GM23338 (cell line): ENCODE measurements at regions not wholly inside any gene's neighbourhood (a gene's known extent, or its start where the extent isn't known, plus 50 kb on each side); places are given as distances from the start of the nearest gene placed in this dataset.

Experiments
- CREB1 ChIP-seq: fragments of 250-450 bp; sonication (Bioruptor Pico); IDR thresholded peaks from 2 replicates; pipeline ENCODE4 v1.5.0; 2020; ENCODE audit warnings: low read depth, mild to moderate bottlenecking, moderate library complexity
- CTCF ChIP-seq, 2 experiments: fragments of 200-600 bp in 1 of 2; sonication (generic) in 1 of 2; conservative IDR thresholded peaks; 2 replicates each; pipeline versions ENCODE4 v1.5.1 to v1.6.1; 2016 to 2017; ENCODE audit warnings: antibody characterized with exemption in 2 of 2, low read depth in 2 of 2, mild to moderate bottlenecking in 2 of 2, moderate library complexity in 1 of 2
- ETS1 ChIP-seq: IDR thresholded peaks from 2 replicates; pipeline ENCODE4 v1.6.1; 2016; ENCODE audit warnings: antibody characterized with exemption
- EZH2 ChIP-seq: fragments of 200-600 bp; sonication (generic); IDR thresholded peaks from one replicate; pipeline ENCODE4 v1.8.0; 2017; ENCODE audit warnings: antibody characterized with exemption, mild to moderate bottlenecking, low read depth; ENCODE audit not compliant: unreplicated experiment
- EZH2phosphoT487 ChIP-seq: fragments of 200-600 bp; sonication (generic); IDR thresholded peaks from one replicate; pipeline ENCODE4 v1.8.1; 2018; ENCODE audit warnings: antibody characterized with exemption; ENCODE audit not compliant: unreplicated experiment
- JUNB ChIP-seq: IDR thresholded peaks from one replicate; pipeline ENCODE4 v1.6.1; 2016; ENCODE audit warnings: antibody characterized with exemption; ENCODE audit not compliant: unreplicated experiment
- NANOG ChIP-seq: IDR thresholded peaks from 2 replicates; pipeline ENCODE4 v1.6.1; 2016; ENCODE audit warnings: antibody characterized with exemption, borderline replicate concordance
- POLR2AphosphoS5 ChIP-seq: IDR thresholded peaks from 2 replicates; pipeline ENCODE4 v1.6.1; 2016; ENCODE audit warnings: antibody characterized with exemption, low read depth
- REST ChIP-seq: IDR thresholded peaks from one replicate; pipeline ENCODE4 v1.6.1; 2018; ENCODE audit warnings: antibody characterized with exemption; ENCODE audit not compliant: unreplicated experiment
- STAT1 ChIP-seq: IDR thresholded peaks from one replicate; pipeline ENCODE4 v1.6.1; 2016; ENCODE audit warnings: antibody characterized with exemption; ENCODE audit not compliant: unreplicated experiment
- ZNF114 ChIP-seq: fragments of 250-450 bp; sonication (Bioruptor Pico); IDR thresholded peaks from 2 replicates; pipeline ENCODE4 v1.5.0; 2020; ENCODE audit warnings: mild to moderate bottlenecking, moderate library complexity
- ZNF331 ChIP-seq: fragments of 250-450 bp; sonication (Bioruptor Pico); IDR thresholded peaks from 2 replicates; pipeline ENCODE4 v1.5.0; 2020; ENCODE audit warnings: low read depth, mild to moderate bottlenecking, moderate library complexity
- ZNF462 ChIP-seq: fragments of 250-450 bp; sonication (Bioruptor Pico); IDR thresholded peaks from 2 replicates; pipeline ENCODE4 v1.5.0; 2020; ENCODE audit warnings: mild to moderate bottlenecking, moderate library complexity

- TF ChIP-seq CTCF (conservative IDR thresholded peaks at IDR 0.05; ENCODE audit: low read depth in 2 of 2) (no peak), EZH2 (no peak), EZH2phosphoT487 (no peak), ZNF114 (no peak), POLR2AphosphoS5 (no peak), ETS1 (no peak), REST (no peak), CREB1 (no peak), NANOG (no peak), STAT1 (no peak), JUNB (no peak), ZNF462 (CRISPR knock-in tag) (no peak), ZNF331 (CRISPR knock-in tag) (no peak)
Observed at GRCh38 chr12:115380546-115381120, 696.7 kb upstream of the TBX3 start.
